GM12891 (cell line): ENCODE measurements at regions not wholly inside any gene's neighbourhood (a gene's known extent, or its start where the extent isn't known, plus 50 kb on each side); places are given as distances from the start of the nearest gene placed in this dataset.

Experiments
- DNase-seq: peaks from one replicate; pipeline ENCODE4 v3.0.0; 2011; ENCODE audit warnings: low spot score; ENCODE audit not compliant: insufficient read length
- FAIRE-seq: peaks from 2 replicates; lab custom pipeline; 2011; peaks lifted over from hg19 to GRCh38; lab: Jason Lieb, UNC
- PAX5 ChIP-seq: IDR thresholded peaks from 2 replicates; pipeline ENCODE4 v1.6.1; 2011; ENCODE audit warnings: low read length, moderate library complexity, mild to moderate bottlenecking; ENCODE audit not compliant: insufficient read depth, severe bottlenecking
- POLR2A ChIP-seq: IDR thresholded peaks from 2 replicates; pipeline ENCODE4 v1.6.1; 2011; ENCODE audit warnings: low read depth, low read length, control low read depth
- POLR2AphosphoS5 ChIP-seq: IDR thresholded peaks from 2 replicates; pipeline ENCODE4 v1.6.1; 2011; ENCODE audit warnings: low read depth, low read length, control low read depth
- POU2F2 ChIP-seq: IDR thresholded peaks from 2 replicates; pipeline ENCODE4 v1.6.1; 2011; ENCODE audit warnings: low read depth, mild to moderate bottlenecking, control low read depth, low read length, moderate library complexity
- SPI1 ChIP-seq: IDR thresholded peaks from 2 replicates; pipeline ENCODE4 v1.6.1; 2011; ENCODE audit warnings: low read depth, low read length, control low read depth
- TAF1 ChIP-seq: IDR thresholded peaks from 2 replicates; pipeline ENCODE4 v1.6.1; 2011; ENCODE audit warnings: low read depth, low read length, control low read depth

DNA sequence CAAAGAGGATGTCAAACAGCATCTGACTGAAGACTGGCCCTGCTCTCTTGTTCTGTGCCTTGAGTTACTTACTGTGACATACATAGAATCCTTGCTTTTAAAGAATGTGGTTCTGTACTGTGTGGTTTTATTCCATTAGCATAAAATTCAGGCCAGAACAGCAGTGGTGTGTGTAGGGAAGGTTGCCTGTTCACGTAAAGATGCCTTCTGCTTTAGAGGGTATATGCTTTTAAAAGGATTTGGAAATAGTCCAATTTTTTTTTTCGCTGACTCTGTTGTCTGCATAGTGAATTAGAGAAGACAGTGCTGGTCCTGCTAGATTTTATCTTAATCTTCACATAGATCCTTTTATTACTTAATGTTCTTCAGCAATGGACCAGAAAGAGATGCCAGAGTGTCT lies 470.8 kb upstream of the SEMA3A start:
- TF ChIP-seq SPI1: no peak
- TF ChIP-seq POU2F2: no peak
- no peak for TF ChIP-seq TAF1
- TF ChIP-seq POLR2A: no peak
- no peak for TF ChIP-seq PAX5
- TF ChIP-seq POLR2AphosphoS5: no peak
- no peak for FAIRE-seq
- DNase-seq: no peak

DNA sequence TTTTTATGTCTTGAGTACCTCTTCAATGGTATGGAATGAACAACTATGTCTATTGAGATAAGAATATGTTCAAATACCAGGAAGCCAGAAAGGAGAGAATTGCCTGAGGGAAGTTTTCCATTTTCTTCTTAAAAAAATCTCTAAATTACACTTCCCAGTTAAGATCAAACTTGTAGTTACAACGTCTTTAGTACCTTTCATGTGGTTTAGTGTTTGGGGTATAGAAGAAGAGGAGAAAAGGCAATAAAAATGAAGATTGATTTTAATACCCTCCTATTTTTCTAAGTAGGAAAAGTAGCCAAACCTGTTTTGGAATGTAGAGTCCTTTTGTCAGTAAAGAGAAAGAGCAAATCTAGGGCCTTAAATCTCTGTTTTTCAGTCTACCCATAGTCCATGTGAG lies 470.0 kb upstream of the SEMA3A start:
- FAIRE-seq (no peak), DNase-seq (no peak)
- TF ChIP-seq TAF1: no peak
- no peak for TF ChIP-seq SPI1
- TF ChIP-seq POLR2AphosphoS5: no peak
- TF ChIP-seq POU2F2: no peak
- no peak for TF ChIP-seq POLR2A
- TF ChIP-seq PAX5: no peak

DNA sequence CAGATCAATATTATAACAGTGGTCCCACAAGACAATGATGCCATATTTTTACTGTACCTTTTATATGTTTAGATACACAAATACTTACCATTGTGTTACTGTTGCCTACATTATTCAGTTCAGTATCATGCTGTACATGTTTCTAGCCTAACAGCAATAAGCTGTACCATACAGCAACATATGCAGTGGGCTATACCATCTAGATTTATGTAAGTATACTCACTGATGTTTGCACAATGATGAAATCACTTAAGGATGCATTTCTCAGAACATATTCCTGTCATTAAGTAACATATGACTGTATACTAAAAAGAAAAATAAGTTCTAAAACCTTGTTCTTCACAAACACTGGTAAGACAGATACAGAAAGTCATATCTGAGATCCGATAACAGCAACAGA lies 468.6 kb upstream of the SEMA3A start:
- no peak for FAIRE-seq
- TF ChIP-seq POU2F2: no peak
- TF ChIP-seq PAX5: no peak
- TF ChIP-seq POLR2AphosphoS5: no peak
- no peak for TF ChIP-seq POLR2A
- no peak for TF ChIP-seq SPI1
- TF ChIP-seq TAF1: no peak
- DNase-seq: no peak

DNA sequence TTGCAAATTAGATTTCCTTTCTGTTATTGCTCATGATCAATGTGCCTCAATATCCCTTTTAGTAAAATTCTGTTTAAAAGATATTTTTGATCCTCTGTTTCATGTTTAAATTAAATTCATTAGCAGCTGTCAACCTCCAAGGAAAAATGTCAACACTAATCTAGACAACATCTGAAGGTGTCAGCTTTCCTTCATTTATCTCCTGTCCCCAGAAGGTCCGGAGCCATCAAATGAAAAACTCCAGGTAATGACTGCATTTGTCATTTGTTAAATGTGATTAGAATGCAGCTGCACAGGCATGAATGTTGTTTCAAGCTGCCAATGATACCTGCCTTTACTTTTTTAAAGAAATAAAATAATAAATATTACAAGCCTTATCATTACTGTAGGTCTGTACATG lies 463.7 kb upstream of the SEMA3A start:
- FAIRE-seq: no peak
- TF ChIP-seq POU2F2 (no peak), TAF1 (no peak), POLR2A (no peak), POLR2AphosphoS5 (no peak), PAX5 (no peak), SPI1 (no peak)

GRCh38 chr7:84654273-84654672 lies 459.7 kb upstream of the SEMA3A start:
- TF ChIP-seq POLR2A: no peak
- TF ChIP-seq TAF1: no peak
- TF ChIP-seq POLR2AphosphoS5: no peak
- no peak for TF ChIP-seq PAX5
- no peak for TF ChIP-seq SPI1
- TF ChIP-seq POU2F2: no peak
- no peak for DNase-seq
- no peak for FAIRE-seq

More for the DNA sequence above, 463.7 kb upstream of the SEMA3A start:
- DNase-seq: no peak

DNA sequence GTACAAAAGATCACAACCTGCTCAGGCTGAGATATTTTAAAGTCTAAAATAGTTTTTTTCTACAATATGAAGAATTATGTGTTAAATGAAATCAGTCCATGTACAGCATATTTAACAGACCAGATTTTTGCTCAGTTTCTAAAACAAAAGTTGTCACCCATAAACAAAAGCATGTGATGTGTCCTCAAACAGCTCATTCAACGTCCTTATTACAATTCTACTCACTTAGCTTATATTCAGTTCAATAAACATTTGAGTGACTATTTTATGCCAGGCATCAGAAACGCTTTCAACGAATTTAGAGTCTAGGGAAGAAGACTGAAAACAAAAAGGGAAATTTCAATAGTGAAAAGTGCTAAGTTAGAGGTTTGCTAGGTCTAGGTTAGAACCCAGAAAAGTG lies 457.3 kb upstream of the SEMA3A start:
- no peak for DNase-seq
- TF ChIP-seq SPI1 (no peak), POLR2A (no peak), POU2F2 (no peak), TAF1 (no peak), PAX5 (no peak), POLR2AphosphoS5 (no peak)
- FAIRE-seq: no peak

- TF ChIP-seq PAX5: no peak
- no peak for TF ChIP-seq POLR2A
- TF ChIP-seq SPI1: no peak
- TF ChIP-seq TAF1: no peak
- no peak for TF ChIP-seq POU2F2
- no peak for TF ChIP-seq POLR2AphosphoS5
- no peak for FAIRE-seq
- DNase-seq: no peak
Observed at GRCh38 chr7:84647797-84648757, 453.5 kb upstream of the SEMA3A start.

DNA sequence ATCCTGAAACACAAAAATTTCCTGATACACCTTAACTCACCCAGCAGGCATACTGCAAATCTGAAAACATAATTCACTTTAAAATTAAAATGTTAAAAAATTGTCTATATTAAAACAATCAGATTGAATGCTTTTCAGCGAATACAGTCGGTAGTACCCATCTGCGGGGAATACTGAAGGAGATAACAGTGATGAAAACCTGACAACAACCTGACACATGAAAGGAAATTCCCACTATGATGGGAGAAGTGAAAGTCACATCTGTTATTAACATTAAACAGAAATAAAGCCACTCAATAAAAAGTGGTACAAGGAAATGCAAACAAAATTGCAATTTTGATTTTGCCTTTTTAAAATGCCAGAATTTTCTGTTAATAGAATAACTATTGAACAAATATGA lies 448.0 kb upstream of the SEMA3A start:
- no peak for DNase-seq
- no peak for TF ChIP-seq SPI1
- TF ChIP-seq POU2F2: no peak
- TF ChIP-seq POLR2A: no peak
- no peak for TF ChIP-seq TAF1
- no peak for TF ChIP-seq POLR2AphosphoS5
- no peak for TF ChIP-seq PAX5
- FAIRE-seq: no peak

- DNase-seq (no peak), FAIRE-seq (no peak)
- TF ChIP-seq POLR2A (no peak), TAF1 (no peak), POLR2AphosphoS5 (no peak)
Observed at GRCh38 chr7:84640637-84641036, 446.0 kb upstream of the SEMA3A start.
